Sigmoid colon (tissue), 3 donors: ENCODE measurements at regions not wholly inside any gene's neighbourhood (a gene's known extent, or its start where the extent isn't known, plus 50 kb on each side); places are given as distances from the start of the nearest gene placed in this dataset.

ENCODE experiments used
- POLR2A ChIP-seq, 2 donors: fragments of 450-650 bp; IDR thresholded peaks; one replicate each; pipeline ENCODE4 v1.6.1; 2016; ENCODE audit warnings: antibody characterized with exemption in 2 of 2, mild to moderate bottlenecking in 2 of 2, moderate library complexity in 2 of 2
- TF ChIP-seq, protein P1 (sequence below), 4 experiments: fragments of 450-650 bp in 3 of 4; fragments of 200-600 bp in 1 of 4; IDR thresholded peaks; one replicate each; pipeline ENCODE4 v1.5.1; 2016 to 2019; ENCODE audit warnings: antibody characterized with exemption in 4 of 4, mild to moderate bottlenecking in 3 of 4, moderate library complexity in 2 of 4

DNA sequence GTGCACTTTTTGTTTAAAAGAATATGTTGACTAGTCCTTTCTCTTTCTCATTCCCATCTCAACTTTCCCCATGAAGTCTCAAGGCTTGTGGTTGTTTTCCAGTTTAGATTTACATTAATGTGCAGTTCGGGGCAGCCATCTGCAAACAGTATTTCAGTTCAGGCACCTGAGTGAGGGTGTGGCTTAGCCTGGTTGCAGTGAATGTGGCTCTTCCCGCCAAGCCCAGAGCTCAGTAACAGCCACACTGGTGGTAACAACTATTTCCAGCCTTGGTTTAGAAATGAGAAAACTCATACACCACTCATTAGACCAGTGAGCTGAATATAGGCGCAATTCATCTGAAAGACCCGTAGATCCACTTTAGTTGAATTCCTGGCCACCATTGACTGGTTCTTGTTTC is 394.3 kb downstream of the CMPK2 start:
- TF ChIP-seq, protein P1, sequence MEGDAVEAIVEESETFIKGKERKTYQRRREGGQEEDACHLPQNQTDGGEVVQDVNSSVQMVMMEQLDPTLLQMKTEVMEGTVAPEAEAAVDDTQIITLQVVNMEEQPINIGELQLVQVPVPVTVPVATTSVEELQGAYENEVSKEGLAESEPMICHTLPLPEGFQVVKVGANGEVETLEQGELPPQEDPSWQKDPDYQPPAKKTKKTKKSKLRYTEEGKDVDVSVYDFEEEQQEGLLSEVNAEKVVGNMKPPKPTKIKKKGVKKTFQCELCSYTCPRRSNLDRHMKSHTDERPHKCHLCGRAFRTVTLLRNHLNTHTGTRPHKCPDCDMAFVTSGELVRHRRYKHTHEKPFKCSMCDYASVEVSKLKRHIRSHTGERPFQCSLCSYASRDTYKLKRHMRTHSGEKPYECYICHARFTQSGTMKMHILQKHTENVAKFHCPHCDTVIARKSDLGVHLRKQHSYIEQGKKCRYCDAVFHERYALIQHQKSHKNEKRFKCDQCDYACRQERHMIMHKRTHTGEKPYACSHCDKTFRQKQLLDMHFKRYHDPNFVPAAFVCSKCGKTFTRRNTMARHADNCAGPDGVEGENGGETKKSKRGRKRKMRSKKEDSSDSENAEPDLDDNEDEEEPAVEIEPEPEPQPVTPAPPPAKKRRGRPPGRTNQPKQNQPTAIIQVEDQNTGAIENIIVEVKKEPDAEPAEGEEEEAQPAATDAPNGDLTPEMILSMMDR (IDR thresholded peaks at IDR 0.05) = no peak
- no peak for TF ChIP-seq POLR2A (IDR thresholded peaks at IDR 0.05)
